Fibroblast of pulmonary artery (primary cell): ENCODE measurements at regions not wholly inside any gene's neighbourhood (a gene's known extent, or its start where the extent isn't known, plus 50 kb on each side); places are given as distances from the start of the nearest gene placed in this dataset.

ENCODE experiments used
- DNase-seq: peaks from one replicate; pipeline ENCODE4 v3.0.0-alpha.2; 2010; ENCODE audit warnings: low read depth
- H3K4me3 ChIP-seq: replicated peaks from 2 replicates; pipeline ENCODE4 v1.5.1; 2011; ENCODE audit warnings: low read depth, mild to moderate bottlenecking, control low read depth, low read length, moderate library complexity
- CTCF ChIP-seq: IDR thresholded peaks from 2 replicates; pipeline ENCODE4 v1.5.1; 2011; ENCODE audit warnings: mild to moderate bottlenecking, control low read depth, low read length, inconsistent platforms; ENCODE audit errors: missing control alignments

DNA sequence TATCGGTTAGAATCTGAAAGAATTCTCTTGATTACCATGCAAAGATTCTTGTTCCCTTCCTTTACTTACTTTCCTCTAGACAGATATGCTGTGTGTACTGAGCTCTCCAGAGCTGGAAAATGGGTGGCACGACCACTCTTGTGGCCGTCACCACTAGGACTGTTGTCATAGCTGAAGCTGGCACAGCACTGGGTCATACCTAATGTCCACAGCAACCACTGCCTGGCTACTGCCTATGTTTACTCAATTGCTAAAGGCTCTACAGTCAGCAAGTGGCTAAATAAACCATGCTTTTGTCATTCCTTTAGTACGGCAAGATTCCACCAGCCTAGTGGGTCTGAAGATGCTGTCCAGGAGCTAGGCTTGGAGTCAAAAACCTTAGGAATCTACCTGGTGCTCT lies 1643.0 kb downstream of the OTOL1 start:
- DNase-seq = no peak
- TF ChIP-seq CTCF = no peak
- no peak overlapping the region for H3K4me3 ChIP-seq

DNA sequence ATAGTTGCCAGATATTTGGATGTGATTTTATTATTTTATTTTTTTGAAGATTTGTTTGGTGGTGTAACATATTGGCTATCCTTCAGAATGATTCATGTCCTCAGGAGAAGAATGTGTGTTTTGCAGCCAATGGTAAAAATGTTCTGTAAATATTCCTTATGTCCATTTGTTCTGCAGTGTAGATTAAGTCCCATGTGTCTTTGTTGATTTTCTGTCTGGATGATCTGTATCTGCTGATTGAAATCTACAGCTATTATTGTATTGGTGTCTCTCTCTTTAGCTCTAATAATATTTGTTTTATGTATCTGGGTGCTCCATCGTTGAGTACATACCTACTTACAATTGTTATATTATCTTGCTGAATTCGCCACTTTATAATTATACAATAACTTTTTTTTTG lies 1641.7 kb downstream of the OTOL1 start:
- no peak for DNase-seq
- H3K4me3 ChIP-seq = no peak overlapping the region
- TF ChIP-seq CTCF = no peak

GRCh38 chr3:163132111-163132510 lies 1635.5 kb downstream of the OTOL1 start:
- no peak overlapping the region for H3K4me3 ChIP-seq
- no peak for TF ChIP-seq CTCF
- no peak for DNase-seq

- DNase-seq = no peak
- no peak for TF ChIP-seq CTCF
- no peak overlapping the region for H3K4me3 ChIP-seq
These were observed 1632.7 kb downstream of the OTOL1 start for GRCh38 chr3:163129287-163129686.

GRCh38 chr3:163126115-163126514 lies 1629.5 kb downstream of the OTOL1 start:
- H3K4me3 ChIP-seq = no peak overlapping the region
- no peak for DNase-seq
- TF ChIP-seq CTCF = no peak
